HepG2 (cell line): ENCODE measurements at regions not wholly inside any gene's neighbourhood (a gene's known extent, or its start where the extent isn't known, plus 50 kb on each side); places are given as distances from the start of the nearest gene placed in this dataset.

Source experiments
- KAT2B ChIP-seq: fragments of 150-350 bp; IDR thresholded peaks from 2 replicates; pipeline ENCODE4 v1.6.1; 2014; ENCODE audit warnings: low read depth, low read length, borderline replicate concordance
- SP2 ChIP-seq: sonication (generic); formaldehyde crosslinking; IDR thresholded peaks from 2 replicates; pipeline ENCODE4 v1.5.1; 2020; ENCODE audit warnings: mild to moderate bottlenecking, missing genetic modification reagents
- TF ChIP-seq, protein P1 (sequence below): sonication (generic); formaldehyde crosslinking; IDR thresholded peaks from 2 replicates; pipeline ENCODE4 v1.4.0; 2020; ENCODE audit warnings: missing genetic modification reagents, borderline replicate concordance

DNA sequence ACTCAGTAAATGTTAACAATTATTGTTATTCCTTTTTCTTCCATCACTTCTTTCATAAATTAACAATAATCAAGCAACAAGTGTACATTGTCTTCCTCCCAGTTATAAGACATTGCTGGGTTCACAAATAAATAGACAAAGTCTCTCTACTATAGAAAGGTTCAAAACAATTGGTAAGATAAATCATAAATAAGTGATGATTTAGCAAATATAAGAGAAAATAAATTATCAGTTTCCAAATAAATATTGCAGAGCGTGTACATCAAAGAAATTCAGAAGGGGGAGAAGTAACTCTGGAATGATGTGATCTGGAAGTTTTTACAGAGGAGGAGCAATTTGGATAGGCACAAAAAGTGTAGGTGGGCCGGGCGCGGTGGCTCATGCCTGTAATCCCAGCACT, 114.2 kb downstream of the BASP1 start:
- TF ChIP-seq KAT2B (no peak), SP2 (CRISPR knock-in tag) (no peak)
- TF ChIP-seq, protein P1, sequence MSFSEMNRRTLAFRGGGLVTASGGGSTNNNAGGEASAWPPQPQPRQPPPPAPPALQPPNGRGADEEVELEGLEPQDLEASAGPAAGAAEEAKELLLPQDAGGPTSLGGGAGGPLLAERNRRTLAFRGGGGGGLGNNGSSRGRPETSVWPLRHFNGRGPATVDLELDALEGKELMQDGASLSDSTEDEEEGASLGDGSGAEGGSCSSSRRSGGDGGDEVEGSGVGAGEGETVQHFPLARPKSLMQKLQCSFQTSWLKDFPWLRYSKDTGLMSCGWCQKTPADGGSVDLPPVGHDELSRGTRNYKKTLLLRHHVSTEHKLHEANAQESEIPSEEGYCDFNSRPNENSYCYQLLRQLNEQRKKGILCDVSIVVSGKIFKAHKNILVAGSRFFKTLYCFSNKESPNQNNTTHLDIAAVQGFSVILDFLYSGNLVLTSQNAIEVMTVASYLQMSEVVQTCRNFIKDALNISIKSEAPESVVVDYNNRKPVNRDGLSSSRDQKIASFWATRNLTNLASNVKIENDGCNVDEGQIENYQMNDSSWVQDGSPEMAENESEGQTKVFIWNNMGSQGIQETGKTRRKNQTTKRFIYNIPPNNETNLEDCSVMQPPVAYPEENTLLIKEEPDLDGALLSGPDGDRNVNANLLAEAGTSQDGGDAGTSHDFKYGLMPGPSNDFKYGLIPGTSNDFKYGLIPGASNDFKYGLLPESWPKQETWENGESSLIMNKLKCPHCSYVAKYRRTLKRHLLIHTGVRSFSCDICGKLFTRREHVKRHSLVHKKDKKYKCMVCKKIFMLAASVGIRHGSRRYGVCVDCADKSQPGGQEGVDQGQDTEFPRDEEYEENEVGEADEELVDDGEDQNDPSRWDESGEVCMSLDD = no peak
